Upper lobe of left lung (tissue), 4 donors: ENCODE measurements at regions not wholly inside any gene's neighbourhood (a gene's known extent, or its start where the extent isn't known, plus 50 kb on each side); places are given as distances from the start of the nearest gene placed in this dataset.

ENCODE experiments used
- POLR2A ChIP-seq, 4 donors: fragments of 450-650 bp; IDR thresholded peaks; one replicate each; pipeline ENCODE4 v1.5.1; 2016 to 2017; ENCODE audit warnings: antibody characterized with exemption in 4 of 4, mild to moderate bottlenecking in 2 of 4
- POLR2AphosphoS5 ChIP-seq, 2 donors: sonication (generic); formaldehyde crosslinking; IDR thresholded peaks; one replicate each; pipeline ENCODE4 v1.5.1; 2017; ENCODE audit warnings: antibody characterized with exemption in 2 of 2
- TF ChIP-seq, protein P1 (sequence below), 6 experiments: fragments of 450-650 bp in 4 of 6; fragments of 200-600 bp in 2 of 6; sonication (generic) in 2 of 6; IDR thresholded peaks; one replicate each; pipeline ENCODE4 v1.5.1; 2016 to 2019; ENCODE audit warnings: antibody characterized with exemption in 6 of 6

DNA sequence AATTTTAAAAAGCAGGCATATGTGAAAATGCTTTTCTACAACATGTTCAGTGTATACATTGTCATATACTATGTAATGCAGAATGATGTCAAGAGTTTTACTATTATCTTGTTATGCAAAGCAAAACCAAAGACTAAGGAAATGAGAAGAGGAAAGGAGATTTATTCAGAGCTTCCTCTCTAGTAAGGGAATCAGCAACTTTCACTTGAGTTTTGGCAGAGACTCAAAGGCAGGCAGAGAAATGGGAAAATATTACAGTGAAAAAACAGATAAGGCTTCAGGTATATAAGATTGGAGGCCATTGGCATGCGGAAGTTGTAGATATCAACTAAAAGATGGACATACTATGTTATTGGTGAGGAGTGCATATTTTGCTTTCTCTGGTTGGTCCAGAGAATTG, 512.0 kb upstream of the PCDH20 start:
- TF ChIP-seq POLR2AphosphoS5 (IDR thresholded peaks at IDR 0.05) (no peak), POLR2A (IDR thresholded peaks at IDR 0.05) (no peak)
- TF ChIP-seq, protein P1, sequence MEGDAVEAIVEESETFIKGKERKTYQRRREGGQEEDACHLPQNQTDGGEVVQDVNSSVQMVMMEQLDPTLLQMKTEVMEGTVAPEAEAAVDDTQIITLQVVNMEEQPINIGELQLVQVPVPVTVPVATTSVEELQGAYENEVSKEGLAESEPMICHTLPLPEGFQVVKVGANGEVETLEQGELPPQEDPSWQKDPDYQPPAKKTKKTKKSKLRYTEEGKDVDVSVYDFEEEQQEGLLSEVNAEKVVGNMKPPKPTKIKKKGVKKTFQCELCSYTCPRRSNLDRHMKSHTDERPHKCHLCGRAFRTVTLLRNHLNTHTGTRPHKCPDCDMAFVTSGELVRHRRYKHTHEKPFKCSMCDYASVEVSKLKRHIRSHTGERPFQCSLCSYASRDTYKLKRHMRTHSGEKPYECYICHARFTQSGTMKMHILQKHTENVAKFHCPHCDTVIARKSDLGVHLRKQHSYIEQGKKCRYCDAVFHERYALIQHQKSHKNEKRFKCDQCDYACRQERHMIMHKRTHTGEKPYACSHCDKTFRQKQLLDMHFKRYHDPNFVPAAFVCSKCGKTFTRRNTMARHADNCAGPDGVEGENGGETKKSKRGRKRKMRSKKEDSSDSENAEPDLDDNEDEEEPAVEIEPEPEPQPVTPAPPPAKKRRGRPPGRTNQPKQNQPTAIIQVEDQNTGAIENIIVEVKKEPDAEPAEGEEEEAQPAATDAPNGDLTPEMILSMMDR (IDR thresholded peaks at IDR 0.05), result no peak
